Ovary (tissue), 7 donors: ENCODE measurements at regions not wholly inside any gene's neighbourhood (a gene's known extent, or its start where the extent isn't known, plus 50 kb on each side); places are given as distances from the start of the nearest gene placed in this dataset.

Experiments used
- DNase-seq, 5 donors: peaks; one replicate each; pipeline ENCODE4 v3.0.0-alpha.2; 2019 to 2020
- H3K27ac ChIP-seq, 2 donors: fragments of 200-600 bp; one replicate each; pipeline versions ENCODE4 v1.5.1 to v1.8.0; 2019 to 2022
- H3K27me3 ChIP-seq: fragments of 200-600 bp; one replicate; pipeline ENCODE4 v1.8.0; 2022
- H3K36me3 ChIP-seq: fragments of 200-600 bp; sonication (generic); one replicate; pipeline ENCODE4 v1.5.1; 2019
- H3K4me1 ChIP-seq: one replicate; pipeline ENCODE4 v1.8.1; 2013; ENCODE audit warnings: mild to moderate bottlenecking, moderate library complexity; ENCODE audit not compliant: insufficient read depth
- H3K4me3 ChIP-seq: fragments of 200-600 bp; sonication (generic); one replicate; pipeline ENCODE4 v1.5.1; 2017
- H3K9me3 ChIP-seq, 2 donors: fragments of 200-600 bp in 1 of 2; sonication (generic) in 1 of 2; one replicate each; pipeline versions ENCODE4 v1.5.1 to v1.8.1; 2013 to 2019; ENCODE audit warnings: mild to moderate bottlenecking in 1 of 2, moderate library complexity in 1 of 2
- CTCF ChIP-seq, 3 donors: fragments of 450-650 bp in 2 of 3; fragments of 200-600 bp in 1 of 3; IDR thresholded peaks; one replicate each; pipeline versions ENCODE4 v1.5.1 to v1.8.0; 2016 to 2022; ENCODE audit warnings: antibody characterized with exemption in 3 of 3, mild to moderate bottlenecking in 1 of 3
- EP300 ChIP-seq: sonication (generic); formaldehyde crosslinking; IDR thresholded peaks from one replicate; pipeline ENCODE4 v1.6.1; 2017; ENCODE audit warnings: antibody characterized with exemption
- POLR2A ChIP-seq: fragments of 450-650 bp; IDR thresholded peaks from one replicate; pipeline ENCODE4 v1.6.1; 2017; ENCODE audit warnings: antibody characterized with exemption, mild to moderate bottlenecking, moderate library complexity
- WGBS, 3 donors: extraction: QIAGEN DNeasy Blood & Tissue Kit in 1 of 3; methylation state at CpG; one replicate each; pipeline versions ENCODE4 v1.1.5 to v1.1.7; 2013 to 2017; 5-methylcytosine and 5-hydroxymethylcytosine counted together
- intact Hi-C, 4 donors: fragments of 100-400 bp; cut with DNase I; formaldehyde crosslinking; loops; one replicate each; pipeline versions ENCODE4 v1.11.0 to v1.15.1; 2022 to 2023
- donor health status: DM: no; HTN: no; CAD: no; lungs with moderate emphysema.
- donor health status: DM: no; HTN: no; CAD: no.
- donor health status: Bipolar disorder and iron deficiency.
- donor health status: DM: no; HTN: no; CAD: no.
- donor health status: DM: yes; HTN: yes; CAD: no.

GRCh38 chr12:94721173-94721572 is 70.8 kb upstream of the TMCC3 start:
- H3K4me3 ChIP-seq, result no peak overlapping the region
- TF ChIP-seq EP300, result no peak
- TF ChIP-seq CTCF (IDR thresholded peaks at IDR 0.05), result no peak
- no peak for TF ChIP-seq POLR2A
- intact Hi-C loops, result loop anchor here in 1 of 4 donors (2.0 kb wide), 1 partner anchor 64 kb away; no protein-coding TSS in a partner anchor
- H3K27ac ChIP-seq, result no peak overlapping the region
- no peak for DNase-seq
- 90 to 94% (median 93%) methylated on average over 1 of the region's 1 CpG for WGBS, 3 donors
- peaks cover 10% of the 10 kb centered on the region for H3K4me1 ChIP-seq
- H3K27me3 ChIP-seq, result no peaks in the 10 kb centered on the region
- H3K9me3 ChIP-seq, result no peaks in the 10 kb centered on the region
- H3K36me3 ChIP-seq, result no peaks in the 10 kb centered on the region

- peaks cover 12% of the 10 kb centered on the region for H3K4me1 ChIP-seq
- DNase-seq, result no peak
- H3K4me3 ChIP-seq, result no peak overlapping the region
- TF ChIP-seq CTCF (IDR thresholded peaks at IDR 0.05) (no peak), EP300 (no peak), POLR2A (no peak)
- intact Hi-C loops, result no loop called here
- 39 to 48% (median 46%) methylated on average over 1 of the region's 1 CpG for WGBS, 3 donors
- H3K27ac ChIP-seq, result no peak overlapping the region
- H3K9me3 ChIP-seq, result no peaks in the 10 kb centered on the region
- no peaks in the 10 kb centered on the region for H3K27me3 ChIP-seq
- H3K36me3 ChIP-seq, result no peaks in the 10 kb centered on the region
These were observed 67.8 kb upstream of the TMCC3 start for GRCh38 chr12:94718114-94718513.

GRCh38 chr12:94717656-94718055 is 67.3 kb upstream of the TMCC3 start:
- TF ChIP-seq POLR2A (no peak), CTCF (IDR thresholded peaks at IDR 0.05) (no peak), EP300 (no peak)
- WGBS, 3 donors, result 67 to 71% (median 70%) methylated on average over 1 of the region's 1 CpG
- intact Hi-C loops, result no loop called here

GRCh38 chr12:94717108-94717507 is 66.8 kb upstream of the TMCC3 start:
- H3K4me3 ChIP-seq, result no peak overlapping the region
- TF ChIP-seq EP300, result no peak
- TF ChIP-seq CTCF (IDR thresholded peaks at IDR 0.05), result no peak
- TF ChIP-seq POLR2A, result no peak
- H3K9me3 ChIP-seq, result no peaks in the 10 kb centered on the region
- H3K4me1 ChIP-seq, result peaks cover 10% of the 10 kb centered on the region
- intact Hi-C loops, result no loop called here
- 39 to 58% (median 42%) methylated on average over 8 of the region's 8 CpGs for WGBS, 3 donors
- no peaks in the 10 kb centered on the region for H3K27me3 ChIP-seq
- DNase-seq, result no peak
- H3K27ac ChIP-seq, result no peak overlapping the region
- H3K36me3 ChIP-seq, result no peaks in the 10 kb centered on the region

More at GRCh38 chr12:94717656-94718055, 67.3 kb upstream of the TMCC3 start:
- Histone ChIP-seq H3K36me3 (no peaks in the 10 kb centered on the region), H3K4me1 (peaks cover 12% of the 10 kb centered on the region), H3K27me3 (no peaks in the 10 kb centered on the region), H3K27ac (no peak overlapping the region), H3K9me3 (no peaks in the 10 kb centered on the region), H3K4me3 (no peak overlapping the region)
- DNase-seq, result no peak
